T-helper 2 cell treated with Interferon-gamma antibody and Interleukin-4, amounts not matched to agents 100 ng/mL and 5 ng/mL, for 36 hours (primary cell): ENCODE measurements at regions not wholly inside any gene's neighbourhood (a gene's known extent, or its start where the extent isn't known, plus 50 kb on each side); places are given as distances from the start of the nearest gene placed in this dataset.

ENCODE experiments used
- intact Hi-C: fragments of 100-400 bp; cut with micrococcal nuclease; formaldehyde crosslinking; loops from one replicate; pipeline ENCODE4 v1.15.1; 2023

- intact Hi-C loops: no loop called here
Measured at GRCh38 chr5:125129151-125129806, 382.8 kb upstream of the ZNF608 start.

- intact Hi-C loops: no loop called here
Measured at GRCh38 chr5:125130591-125130990, 384.2 kb upstream of the ZNF608 start.

- intact Hi-C loops: no loop called here
Measured at GRCh38 chr5:125134216-125135081, 388.0 kb upstream of the ZNF608 start.

- intact Hi-C loops: no loop called here
Measured at GRCh38 chr5:125137535-125137934, 391.1 kb upstream of the ZNF608 start.

GRCh38 chr5:125138266-125138665, 391.8 kb upstream of the ZNF608 start:
- intact Hi-C loops: no loop called here

- intact Hi-C loops: no loop called here
Measured at GRCh38 chr5:125139590-125139989, 393.2 kb upstream of the ZNF608 start.

- intact Hi-C loops: no loop called here
Measured at GRCh38 chr5:125140220-125140619, 393.8 kb upstream of the ZNF608 start.

- intact Hi-C loops: no loop called here
Measured at GRCh38 chr5:125140855-125141254, 394.4 kb upstream of the ZNF608 start.

- intact Hi-C loops: no loop called here
Measured at GRCh38 chr5:125142458-125142857, 396.0 kb upstream of the ZNF608 start.

GRCh38 chr5:125143011-125143410, 396.6 kb upstream of the ZNF608 start:
- intact Hi-C loops: no loop called here

- intact Hi-C loops: no loop called here
Measured at GRCh38 chr5:125148076-125148475, 401.6 kb upstream of the ZNF608 start.

- intact Hi-C loops: no loop called here
Measured at GRCh38 chr5:125148706-125149105, 402.3 kb upstream of the ZNF608 start.

GRCh38 chr5:125149110-125149509, 402.7 kb upstream of the ZNF608 start:
- intact Hi-C loops: no loop called here

- intact Hi-C loops: no loop called here
Measured at GRCh38 chr5:125149527-125149926, 403.1 kb upstream of the ZNF608 start.

GRCh38 chr5:125150041-125150669, 403.7 kb upstream of the ZNF608 start:
- intact Hi-C loops: no loop called here

- intact Hi-C loops: no loop called here
Measured at GRCh38 chr5:125151150-125151900, 404.9 kb upstream of the ZNF608 start.

- intact Hi-C loops: no loop called here
Measured at GRCh38 chr5:125152044-125152443, 405.6 kb upstream of the ZNF608 start.

- intact Hi-C loops: no loop called here
Measured at GRCh38 chr5:125152461-125153189, 406.2 kb upstream of the ZNF608 start.

- intact Hi-C loops: no loop called here
Measured at GRCh38 chr5:125153231-125153630, 406.8 kb upstream of the ZNF608 start.

GRCh38 chr5:125154301-125155110, 408.1 kb upstream of the ZNF608 start:
- intact Hi-C loops: no loop called here
